ENCODE measurements at regions not wholly inside any gene's neighbourhood (a gene's known extent, or its start where the extent isn't known, plus 50 kb on each side); places are given as distances from the start of the nearest gene placed in this dataset.
A peak's percentile ranks its signal among the peaks of the same experiment; 100 is the strongest.

GRCh38 chr16:80875616-80876015 is 71.2 kb upstream of the CDYL2 start:
- no peak for DNase-seq
- in situ Hi-C loops (cut with MboI; ENCODE audit: low pct_unique_long_range_greater_than_20kb, low sequenced_read_pairs): no loop called here

GRCh38 chr16:80874925-80875324 is 70.5 kb upstream of the CDYL2 start:
- in situ Hi-C loops (cut with MboI; ENCODE audit: low pct_unique_long_range_greater_than_20kb, low sequenced_read_pairs): no loop called here
- no peak for DNase-seq

- in situ Hi-C loops (cut with MboI; ENCODE audit: low pct_unique_long_range_greater_than_20kb, low sequenced_read_pairs): no loop called here
- DNase-seq: peak; percentile 31
These were observed 57.8 kb upstream of the CDYL2 start for GRCh38 chr16:80862160-80862705.

Data from KBM-7 (cell line).